Trophoblast cell (in vitro differentiated cells and primary cell): ENCODE measurements at regions not wholly inside any gene's neighbourhood (a gene's known extent, or its start where the extent isn't known, plus 50 kb on each side); places are given as distances from the start of the nearest gene placed in this dataset.
A peak's percentile ranks its signal among the peaks of the same experiment; 100 is the strongest.

ENCODE experiments used
- DNase-seq, 2 donors: peaks; one replicate each; pipeline ENCODE4 v3.0.0-alpha.2; 2016
- H2AFZ ChIP-seq: 2 replicates; pipeline ENCODE4 v1.6.1; 2013; ENCODE audit warnings: low read length, moderate library complexity, mild to moderate bottlenecking; ENCODE audit not compliant: insufficient read depth, poor library complexity
- H2AK5ac ChIP-seq: 2 replicates; pipeline ENCODE4 v1.6.1; 2013; ENCODE audit warnings: mild to moderate bottlenecking, low read length
- H2BK120ac ChIP-seq: 2 replicates; pipeline ENCODE4 v1.6.1; 2013; ENCODE audit warnings: low read length, mild to moderate bottlenecking, moderate library complexity; ENCODE audit not compliant: insufficient read depth, poor library complexity
- H2BK12ac ChIP-seq: 2 replicates; pipeline ENCODE4 v1.6.1; 2013; ENCODE audit warnings: mild to moderate bottlenecking, low read length, moderate library complexity
- H2BK5ac ChIP-seq: 2 replicates; pipeline ENCODE4 v1.6.1; 2013; ENCODE audit warnings: low read length, low read depth, moderate library complexity, mild to moderate bottlenecking; ENCODE audit not compliant: poor library complexity
- H3K14ac ChIP-seq: 2 replicates; pipeline ENCODE4 v1.6.1; 2013; ENCODE audit warnings: mild to moderate bottlenecking, low read length
- H3K18ac ChIP-seq: 2 replicates; pipeline ENCODE4 v1.6.1; 2013; ENCODE audit warnings: mild to moderate bottlenecking, low read length
- H3K23ac ChIP-seq: 2 replicates; pipeline ENCODE4 v1.6.1; 2013; ENCODE audit warnings: low read length
- H3K27ac ChIP-seq: 2 replicates; pipeline ENCODE4 v1.5.1; 2013; ENCODE audit warnings: low read depth, mild to moderate bottlenecking, inconsistent platforms, low read length, moderate library complexity
- H3K27me3 ChIP-seq: 2 replicates; pipeline ENCODE4 v1.6.1; 2013; ENCODE audit warnings: inconsistent platforms, mild to moderate bottlenecking, low read length, moderate library complexity; ENCODE audit not compliant: insufficient read depth
- H3K36me3 ChIP-seq, 2 experiments: 1 replicate in 1 of 2; 2 replicates in 1 of 2; pipeline ENCODE4 v1.6.1; 2013; ENCODE audit warnings: low read length in 2 of 2, mild to moderate bottlenecking in 2 of 2, moderate library complexity in 1 of 2; ENCODE audit not compliant: insufficient read depth in 2 of 2, control insufficient read depth in 1 of 2
- H3K4ac ChIP-seq: 2 replicates; pipeline ENCODE4 v1.6.1; 2013; ENCODE audit warnings: low read depth, mild to moderate bottlenecking, low read length, moderate library complexity
- H3K4me1 ChIP-seq, 2 experiments: 1 replicate in 1 of 2; 2 replicates in 1 of 2; pipeline ENCODE4 v1.6.1; 2013; ENCODE audit warnings: low read length in 2 of 2, mild to moderate bottlenecking in 2 of 2, moderate library complexity in 1 of 2; ENCODE audit not compliant: insufficient read depth in 2 of 2, control insufficient read depth in 1 of 2
- H3K4me2 ChIP-seq: 2 replicates; pipeline ENCODE4 v1.6.1; 2013; ENCODE audit warnings: inconsistent platforms, mild to moderate bottlenecking, low read length, moderate library complexity
- H3K4me3 ChIP-seq: 2 replicates; pipeline ENCODE4 v1.5.1; 2013; ENCODE audit warnings: mild to moderate bottlenecking, low read depth, low read length, inconsistent platforms
- H3K79me1 ChIP-seq: one replicate; pipeline ENCODE4 v1.6.1; 2013; ENCODE audit warnings: low read length
- H3K79me2 ChIP-seq: 2 replicates; pipeline ENCODE4 v1.6.1; 2013; ENCODE audit warnings: low read length, mild to moderate bottlenecking; ENCODE audit not compliant: control insufficient read depth, insufficient read depth, poor library complexity
- H3K9ac ChIP-seq: 2 replicates; pipeline ENCODE4 v1.6.1; 2013; ENCODE audit warnings: mild to moderate bottlenecking, low read length
- H3K9me3 ChIP-seq: 2 replicates; pipeline ENCODE4 v1.6.1; 2013; ENCODE audit warnings: low read depth, mild to moderate bottlenecking, control low read depth, inconsistent platforms, low read length; ENCODE audit not compliant: insufficient read depth
- H4K12ac ChIP-seq: 2 replicates; pipeline ENCODE4 v1.6.1; 2013; ENCODE audit warnings: low read depth, mild to moderate bottlenecking, low read length, moderate library complexity
- H4K8ac ChIP-seq: 2 replicates; pipeline ENCODE4 v1.6.1; 2013; ENCODE audit warnings: low read depth, mild to moderate bottlenecking, low read length, moderate library complexity
- H4K91ac ChIP-seq: one replicate; pipeline ENCODE4 v1.6.1; 2013; ENCODE audit warnings: low read depth, mild to moderate bottlenecking, low read length, moderate library complexity
- WGBS: extraction: QIAGEN DNeasy Blood & Tissue Kit; methylation state at CpG from one replicate; pipeline ENCODE4 v1.1.7; 2013; ENCODE audit warnings: missing lambda C conversion rate; ENCODE audit not compliant: insufficient read length, insufficient coverage; ENCODE audit errors: extremely low coverage; 5-methylcytosine and 5-hydroxymethylcytosine counted together

GRCh38 chr21:34216718-34217032 is 143.3 kb downstream of the MRPS6 start:
- Histone ChIP-seq H3K4me3 (no peak overlapping the region), H3K27ac (no peak overlapping the region), H4K12ac (no peak overlapping the region), H3K23ac (no peak overlapping the region), H3K79me1 (no peaks in the 10 kb centered on the region), H2AK5ac (no peak overlapping the region), H4K8ac (no peak overlapping the region), H3K18ac (no peak overlapping the region), H3K4me1 (no peaks in the 10 kb centered on the region), H2AFZ (no peak overlapping the region), H3K4ac (no peak overlapping the region), H3K27me3 (no peaks in the 10 kb centered on the region), H4K91ac (no peak overlapping the region), H2BK5ac (no peak overlapping the region), H2BK120ac (no peak overlapping the region), H3K9ac (no peak overlapping the region), H3K14ac (no peak overlapping the region), H3K9me3 (peaks cover 1% of the 10 kb centered on the region), H3K79me2 (no peaks in the 10 kb centered on the region), H2BK12ac (no peak overlapping the region), H3K4me2 (no peak overlapping the region), H3K36me3 (no peaks in the 10 kb centered on the region)
- WGBS, result no CpG with 5 or more reads among the region's 2 CpGs
- DNase-seq, result no peak

- no peak overlapping the region for H3K23ac ChIP-seq
- WGBS, result no CpG with 5 or more reads among the region's 3 CpGs
- no peak overlapping the region for H2AFZ ChIP-seq
- no peaks in the 10 kb centered on the region for H3K27me3 ChIP-seq
- H3K79me2 ChIP-seq, result no peaks in the 10 kb centered on the region
- no peak overlapping the region for H3K27ac ChIP-seq
- no peak overlapping the region for H3K18ac ChIP-seq
- peaks cover 1% of the 10 kb centered on the region for H3K9me3 ChIP-seq
- H3K4me1 ChIP-seq, result no peaks in the 10 kb centered on the region
- H4K12ac ChIP-seq, result no peak overlapping the region
- no peak overlapping the region for H2BK120ac ChIP-seq
- no peak overlapping the region for H2BK12ac ChIP-seq
- no peak overlapping the region for H3K14ac ChIP-seq
- no peak overlapping the region for H3K4me3 ChIP-seq
- H4K91ac ChIP-seq, result no peak overlapping the region
- no peaks in the 10 kb centered on the region for H3K36me3 ChIP-seq
- no peak overlapping the region for H2AK5ac ChIP-seq
- no peaks in the 10 kb centered on the region for H3K79me1 ChIP-seq
- H3K4ac ChIP-seq, result no peak overlapping the region
- no peak overlapping the region for H2BK5ac ChIP-seq
- no peak overlapping the region for H3K4me2 ChIP-seq
- H4K8ac ChIP-seq, result no peak overlapping the region
- DNase-seq, result no peak
- H3K9ac ChIP-seq, result no peak overlapping the region
Observed at GRCh38 chr21:34217263-34217662, 143.9 kb downstream of the MRPS6 start.

- peak; percentile 36 to 89 for DNase-seq
- H2BK12ac ChIP-seq, result no peak overlapping the region
- no peak overlapping the region for H2BK5ac ChIP-seq
- peaks cover 2% of the 10 kb centered on the region for H3K9me3 ChIP-seq
- H4K8ac ChIP-seq, result no peak overlapping the region
- H3K9ac ChIP-seq, result no peak overlapping the region
- H3K79me1 ChIP-seq, result no peaks in the 10 kb centered on the region
- H3K36me3 ChIP-seq, result no peaks in the 10 kb centered on the region
- H2AK5ac ChIP-seq, result no peak overlapping the region
- H3K23ac ChIP-seq, result no peak overlapping the region
- H2AFZ ChIP-seq, result no peak overlapping the region
- H2BK120ac ChIP-seq, result no peak overlapping the region
- H3K14ac ChIP-seq, result no peak overlapping the region
- H3K4me1 ChIP-seq, result no peaks in the 10 kb centered on the region
- no peak overlapping the region for H3K4me3 ChIP-seq
- H4K91ac ChIP-seq, result no peak overlapping the region
- H3K18ac ChIP-seq, result no peak overlapping the region
- no peak overlapping the region for H4K12ac ChIP-seq
- no peak overlapping the region for H3K4me2 ChIP-seq
- H3K79me2 ChIP-seq, result no peaks in the 10 kb centered on the region
- no peak overlapping the region for H3K27ac ChIP-seq
- WGBS, result no CpG with 5 or more reads among the region's 4 CpGs
- no peak overlapping the region for H3K4ac ChIP-seq
- H3K27me3 ChIP-seq, result no peaks in the 10 kb centered on the region
Observed at GRCh38 chr21:34219334-34220060, 144.3 kb upstream of the KCNE2 start.

GRCh38 chr21:34220556-34221195 is 143.1 kb upstream of the KCNE2 start:
- Histone ChIP-seq H2BK5ac (no peak overlapping the region), H2BK120ac (no peak overlapping the region), H3K23ac (no peak overlapping the region), H4K8ac (no peak overlapping the region), H3K4me3 (no peak overlapping the region), H4K91ac (no peak overlapping the region), H3K9me3 (peaks cover 2% of the 10 kb centered on the region), H3K27me3 (no peaks in the 10 kb centered on the region), H3K18ac (no peak overlapping the region), H3K36me3 (no peaks in the 10 kb centered on the region), H3K79me1 (no peaks in the 10 kb centered on the region), H3K79me2 (no peaks in the 10 kb centered on the region), H3K4me1 (no peaks in the 10 kb centered on the region), H3K4ac (no peak overlapping the region), H3K14ac (no peak overlapping the region), H3K4me2 (no peak overlapping the region), H3K27ac (no peak overlapping the region), H2BK12ac (no peak overlapping the region), H2AFZ (no peak overlapping the region), H2AK5ac (no peak overlapping the region), H3K9ac (no peak overlapping the region), H4K12ac (no peak overlapping the region)
- no CpG with 5 or more reads among the region's 1 CpG for WGBS
- DNase-seq, result peak; percentile 75 to 93
